ENCODE measurements at regions not wholly inside any gene's neighbourhood (a gene's known extent, or its start where the extent isn't known, plus 50 kb on each side); places are given as distances from the start of the nearest gene placed in this dataset.

DNA sequence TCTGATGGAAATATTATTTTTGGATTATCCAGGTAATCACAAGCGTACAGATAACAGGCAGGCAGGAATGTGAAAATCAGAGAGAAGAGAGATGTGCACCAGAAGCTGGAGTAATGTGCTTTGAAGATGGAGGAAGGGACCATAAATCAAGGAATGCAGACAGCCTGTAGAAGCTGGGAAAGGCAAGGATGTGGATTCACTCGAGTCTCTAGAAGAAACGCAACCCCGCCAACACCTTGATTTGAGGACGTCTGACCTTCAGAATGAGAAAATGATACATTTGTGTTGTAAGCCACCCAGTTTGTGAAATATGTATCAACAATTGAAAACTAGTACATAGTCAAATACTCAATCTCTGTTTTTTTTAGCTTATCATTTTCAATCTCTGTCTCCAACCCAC is 207.6 kb upstream of the MPDZ start:
- DNase-seq (no peak), ATAC-seq (no peak)
- Mint-ChIP-seq H3K27me3 (ENCODE audit: low read depth) (no peaks in the 10 kb centered on the region), H3K4me1 (ENCODE audit: low read depth) (no peaks in the 10 kb centered on the region), H3K9me3 (peaks cover 12% of the 10 kb centered on the region), H3K36me3 (ENCODE audit: insufficient read depth) (no peaks in the 10 kb centered on the region), H3K4me3 (no peak overlapping the region)

DNA sequence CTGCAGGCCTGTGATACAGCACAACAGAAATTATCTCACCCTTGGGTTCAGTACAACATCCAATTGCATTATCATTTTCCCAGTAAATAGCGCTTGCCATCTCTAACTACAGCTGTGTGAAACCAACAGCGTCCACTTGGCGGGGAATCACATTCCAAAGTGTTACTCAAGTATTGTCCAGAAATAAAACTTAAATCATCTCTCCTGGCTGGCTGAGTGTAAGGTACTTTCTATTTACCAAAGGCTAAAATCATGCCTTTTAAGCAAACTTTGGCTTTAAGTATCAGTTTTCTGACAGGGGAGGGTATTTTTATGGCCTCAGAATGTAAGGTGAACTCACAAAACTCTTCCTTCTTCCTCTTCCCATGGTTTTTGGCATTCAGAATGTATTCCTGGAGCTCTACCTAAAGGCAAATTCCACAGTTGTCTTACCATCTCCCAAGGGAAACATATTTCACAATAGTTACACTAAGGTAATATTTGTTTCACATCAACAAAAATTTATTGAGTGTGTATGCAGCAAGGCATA is 205.6 kb upstream of the MPDZ start:
- Mint-ChIP-seq H3K4me1 (ENCODE audit: low read depth) (no peaks in the 10 kb centered on the region), H3K27me3 (ENCODE audit: low read depth) (no peaks in the 10 kb centered on the region), H3K9me3 (peaks cover 13% of the 10 kb centered on the region), H3K4me3 (no peak overlapping the region), H3K36me3 (ENCODE audit: insufficient read depth) (no peaks in the 10 kb centered on the region)
- no peak for DNase-seq
- no peak for ATAC-seq

DNA sequence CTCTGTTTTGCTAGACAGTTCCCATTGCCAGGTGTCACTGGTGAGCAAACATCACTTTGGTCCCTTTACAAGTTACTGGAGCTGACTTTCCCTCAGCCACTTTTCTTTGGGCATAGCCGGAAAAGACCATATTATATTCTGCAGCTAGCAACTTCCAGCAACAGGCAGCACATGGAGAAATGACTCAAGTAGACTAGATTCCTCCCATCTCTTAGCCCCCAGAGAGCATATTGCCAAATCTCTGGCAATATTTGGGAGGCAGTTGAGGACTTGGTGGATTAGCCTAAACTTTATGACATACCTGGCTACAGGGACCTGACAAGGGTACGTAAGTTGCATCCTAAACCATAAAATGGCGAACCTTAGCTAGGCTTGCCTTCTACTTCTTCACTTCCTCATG is 204.7 kb upstream of the MPDZ start:
- H3K4me3 Mint-ChIP-seq, result no peak overlapping the region
- no peaks in the 10 kb centered on the region for H3K27me3 Mint-ChIP-seq (ENCODE audit: low read depth)
- H3K36me3 Mint-ChIP-seq (ENCODE audit: insufficient read depth), result no peaks in the 10 kb centered on the region
- no peaks in the 10 kb centered on the region for H3K4me1 Mint-ChIP-seq (ENCODE audit: low read depth)
- no peak for ATAC-seq
- H3K9me3 Mint-ChIP-seq, result peaks cover 13% of the 10 kb centered on the region
- DNase-seq, result no peak

DNA sequence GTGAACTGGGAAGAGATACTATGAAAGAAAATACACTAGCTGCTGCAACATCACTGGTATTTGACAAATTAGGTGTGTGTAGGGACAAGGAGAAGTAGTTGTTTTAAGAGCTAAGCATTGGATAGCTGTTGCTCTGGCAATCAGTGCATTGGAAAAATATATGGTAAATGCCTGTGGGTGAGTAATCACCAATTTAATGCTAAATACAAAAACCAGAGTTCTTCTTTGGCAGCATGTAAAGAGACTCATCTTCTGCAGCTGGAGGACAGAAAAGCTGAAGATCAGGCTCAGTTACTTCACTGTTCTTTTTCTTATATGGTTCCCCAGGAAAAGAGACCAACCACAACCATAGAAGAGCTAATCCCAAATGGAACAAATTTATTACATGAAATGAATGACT is 201.8 kb upstream of the MPDZ start:
- Mint-ChIP-seq H3K9me3 (peaks cover 13% of the 10 kb centered on the region), H3K36me3 (ENCODE audit: insufficient read depth) (no peaks in the 10 kb centered on the region), H3K4me3 (no peak overlapping the region), H3K4me1 (ENCODE audit: low read depth) (no peaks in the 10 kb centered on the region), H3K27me3 (ENCODE audit: low read depth) (no peaks in the 10 kb centered on the region)
- ATAC-seq (no peak), DNase-seq (no peak)

DNA sequence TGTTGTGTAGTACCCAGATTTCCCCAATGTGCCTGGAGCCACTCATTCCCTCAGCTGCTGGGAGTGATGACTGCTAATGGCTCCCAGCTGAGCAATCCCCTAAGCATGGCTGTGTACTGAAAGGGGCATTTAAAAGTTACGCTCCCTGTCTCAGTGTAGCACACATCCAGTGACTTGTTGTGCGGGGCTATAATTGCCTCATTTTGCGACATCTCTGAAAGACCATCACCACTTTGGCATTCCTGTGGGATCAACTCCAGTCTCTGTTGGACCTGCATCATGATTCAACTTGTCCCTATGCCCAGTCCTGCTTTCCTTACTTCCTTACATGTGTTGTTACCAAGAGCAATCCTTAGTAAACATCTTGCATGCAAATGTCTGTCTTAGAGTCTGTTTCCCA is 201.2 kb upstream of the MPDZ start:
- no peaks in the 10 kb centered on the region for H3K4me1 Mint-ChIP-seq (ENCODE audit: low read depth)

DNA sequence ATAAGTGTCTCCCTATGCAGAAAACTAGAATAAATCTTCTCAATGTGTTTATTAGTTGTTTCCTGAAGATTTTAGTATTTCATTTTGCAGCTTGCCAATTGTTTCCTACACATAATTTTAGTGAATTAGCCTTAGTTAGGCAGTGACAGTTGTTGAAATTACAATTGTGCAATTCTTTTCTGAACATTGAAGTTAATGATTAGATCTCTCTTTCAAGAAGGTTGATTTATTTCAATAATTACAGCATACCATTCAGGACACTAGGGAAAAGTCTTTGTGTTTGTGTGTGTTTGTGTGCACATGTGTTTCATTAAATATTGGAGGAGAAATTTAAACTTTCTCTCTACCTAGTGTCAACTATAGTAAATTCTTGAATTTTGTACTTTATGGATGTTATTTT is 199.6 kb upstream of the MPDZ start:
- no peaks in the 10 kb centered on the region for H3K36me3 Mint-ChIP-seq (ENCODE audit: insufficient read depth)
- DNase-seq (no peak), ATAC-seq (no peak)
- H3K4me3 Mint-ChIP-seq, result no peak overlapping the region
- H3K9me3 Mint-ChIP-seq, result peaks cover 19% of the 10 kb centered on the region
- H3K27me3 Mint-ChIP-seq (ENCODE audit: low read depth), result no peaks in the 10 kb centered on the region
- H3K4me1 Mint-ChIP-seq (ENCODE audit: low read depth), result no peaks in the 10 kb centered on the region

More for the DNA sequence above, 201.2 kb upstream of the MPDZ start:
- DNase-seq (no peak), ATAC-seq (no peak)
- Mint-ChIP-seq H3K36me3 (ENCODE audit: insufficient read depth) (no peaks in the 10 kb centered on the region), H3K27me3 (ENCODE audit: low read depth) (no peaks in the 10 kb centered on the region), H3K9me3 (peaks cover 16% of the 10 kb centered on the region), H3K4me3 (no peak overlapping the region)

DNA sequence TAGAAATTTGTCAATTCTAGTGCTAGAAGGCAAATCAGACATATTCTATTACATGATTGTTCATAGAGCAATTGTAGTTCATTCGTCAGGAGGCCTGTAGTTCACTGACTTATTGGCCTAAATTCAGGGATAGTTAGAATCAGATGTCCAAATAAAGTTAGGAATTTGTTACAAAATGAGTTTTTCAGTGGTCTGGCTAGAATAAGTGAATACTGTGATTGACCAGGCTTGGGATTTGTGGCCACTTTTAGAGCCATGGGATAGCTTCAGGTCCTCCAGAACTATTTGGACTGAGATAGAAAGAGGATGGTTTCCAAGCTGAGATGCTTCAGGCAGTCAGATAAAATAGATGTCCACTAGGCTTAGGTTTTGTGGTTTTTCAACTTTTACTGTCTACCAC is 199.1 kb upstream of the MPDZ start:
- Mint-ChIP-seq H3K9me3 (peaks cover 19% of the 10 kb centered on the region), H3K4me3 (no peak overlapping the region), H3K4me1 (ENCODE audit: low read depth) (no peaks in the 10 kb centered on the region), H3K27me3 (ENCODE audit: low read depth) (no peaks in the 10 kb centered on the region), H3K36me3 (ENCODE audit: insufficient read depth) (no peaks in the 10 kb centered on the region)
- DNase-seq (no peak), ATAC-seq (no peak)

DNA sequence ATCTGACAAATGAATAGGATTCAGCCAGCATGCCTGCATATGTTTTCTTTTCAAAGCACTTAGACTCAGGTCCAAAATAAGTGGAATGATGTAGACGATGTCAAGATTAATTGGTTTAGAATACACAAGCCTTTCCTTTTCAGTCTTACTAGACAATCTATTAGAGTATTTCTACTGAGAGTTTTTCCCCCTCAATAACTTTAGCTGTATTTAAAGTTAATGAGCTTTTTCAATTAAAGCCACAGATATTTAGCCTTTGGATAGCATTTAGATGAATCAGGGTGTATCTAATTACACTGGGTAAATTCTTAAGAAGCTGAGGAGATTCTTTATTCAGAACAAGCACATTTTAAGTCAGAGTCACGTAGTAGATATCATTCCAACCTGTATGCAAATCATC is 198.7 kb upstream of the MPDZ start:
- Mint-ChIP-seq H3K4me3 (no peak overlapping the region), H3K9me3 (peaks cover 19% of the 10 kb centered on the region), H3K4me1 (ENCODE audit: low read depth) (no peaks in the 10 kb centered on the region), H3K27me3 (ENCODE audit: low read depth) (no peaks in the 10 kb centered on the region), H3K36me3 (ENCODE audit: insufficient read depth) (no peaks in the 10 kb centered on the region)
- DNase-seq (no peak), ATAC-seq (no peak)

DNA sequence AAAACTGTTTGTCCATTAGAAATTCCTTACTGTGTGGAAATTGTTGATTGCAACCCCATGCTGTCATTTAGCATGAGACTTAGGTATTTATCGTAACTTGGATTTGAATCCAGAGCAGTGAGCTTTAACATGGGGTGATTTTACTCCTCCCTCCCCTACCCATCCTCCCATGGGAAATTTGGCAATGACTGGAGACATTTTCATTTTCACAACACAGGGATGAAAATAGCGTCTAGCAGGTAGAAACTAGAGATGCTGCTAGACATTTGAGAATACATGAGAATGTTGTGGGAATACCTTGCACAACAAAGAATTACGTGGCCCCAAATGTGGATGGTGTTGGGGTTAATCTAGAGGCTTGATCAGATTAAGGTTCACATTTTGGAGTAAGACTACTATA is 191.3 kb upstream of the MPDZ start:
- Mint-ChIP-seq H3K4me1 (ENCODE audit: low read depth) (no peaks in the 10 kb centered on the region), H3K27me3 (ENCODE audit: low read depth) (no peaks in the 10 kb centered on the region), H3K9me3 (peaks cover 17% of the 10 kb centered on the region), H3K36me3 (ENCODE audit: insufficient read depth) (no peaks in the 10 kb centered on the region), H3K4me3 (no peak overlapping the region)
- DNase-seq (no peak), ATAC-seq (no peak)

DNA sequence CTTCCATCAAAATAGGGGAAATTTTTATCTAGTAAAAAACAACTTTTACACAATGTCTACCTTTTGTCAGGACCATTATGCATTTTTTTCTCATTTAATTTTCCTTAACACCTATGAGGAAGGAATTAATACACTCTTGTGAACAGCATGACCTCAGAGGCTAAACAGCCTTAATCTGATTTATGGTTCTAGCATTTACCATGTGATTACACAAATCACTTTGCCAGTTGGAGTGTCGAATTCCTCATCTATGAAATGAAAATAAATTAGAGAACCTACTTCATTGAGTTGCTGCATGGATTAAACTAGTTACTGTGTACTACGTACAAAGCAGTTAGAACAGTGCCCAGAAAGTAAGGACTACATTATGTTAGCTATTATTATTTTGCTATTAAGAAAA is 187.7 kb upstream of the MPDZ start:
- Mint-ChIP-seq H3K27me3 (ENCODE audit: low read depth) (no peaks in the 10 kb centered on the region), H3K4me3 (no peak overlapping the region)
- DNase-seq, result no peak

DNA sequence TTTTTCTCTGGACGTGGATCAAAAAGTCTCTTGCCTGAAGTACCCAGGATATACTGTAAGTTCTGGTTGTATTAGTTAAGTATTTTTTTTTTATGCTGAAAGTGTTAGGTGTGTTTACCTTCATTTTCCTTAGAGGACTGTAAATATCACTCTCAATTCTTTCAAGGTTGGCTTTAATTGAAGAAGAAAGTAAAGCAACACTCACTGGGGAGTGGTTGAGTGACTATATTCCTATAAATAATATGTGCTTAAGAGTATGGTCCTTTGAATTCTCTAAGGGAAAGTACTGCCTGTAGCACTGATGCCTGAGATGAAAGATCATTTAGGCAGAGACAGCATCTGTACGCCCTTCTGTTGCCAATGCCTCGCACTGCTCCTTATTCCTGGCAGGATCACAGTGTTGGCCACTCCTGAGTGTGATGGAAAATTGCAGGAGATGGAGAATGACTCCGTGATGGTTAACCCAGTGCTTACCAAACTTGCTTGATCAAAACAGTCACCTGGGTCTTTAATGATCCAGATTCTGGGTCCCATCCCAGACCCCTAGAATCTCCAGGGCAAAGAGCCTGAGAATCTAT is 182.0 kb upstream of the MPDZ start:
- Mint-ChIP-seq H3K9me3 (peaks cover 6% of the 10 kb centered on the region), H3K36me3 (ENCODE audit: insufficient read depth) (no peaks in the 10 kb centered on the region), H3K27me3 (ENCODE audit: low read depth) (no peaks in the 10 kb centered on the region), H3K4me1 (ENCODE audit: low read depth) (no peaks in the 10 kb centered on the region), H3K4me3 (no peak overlapping the region)
- DNase-seq (no peak), ATAC-seq (no peak)

More for the DNA sequence above, 187.7 kb upstream of the MPDZ start:
- H3K9me3 Mint-ChIP-seq, result peaks cover 4% of the 10 kb centered on the region
- no peaks in the 10 kb centered on the region for H3K4me1 Mint-ChIP-seq (ENCODE audit: low read depth)
- H3K36me3 Mint-ChIP-seq (ENCODE audit: insufficient read depth), result no peaks in the 10 kb centered on the region
- no peak for ATAC-seq

DNA sequence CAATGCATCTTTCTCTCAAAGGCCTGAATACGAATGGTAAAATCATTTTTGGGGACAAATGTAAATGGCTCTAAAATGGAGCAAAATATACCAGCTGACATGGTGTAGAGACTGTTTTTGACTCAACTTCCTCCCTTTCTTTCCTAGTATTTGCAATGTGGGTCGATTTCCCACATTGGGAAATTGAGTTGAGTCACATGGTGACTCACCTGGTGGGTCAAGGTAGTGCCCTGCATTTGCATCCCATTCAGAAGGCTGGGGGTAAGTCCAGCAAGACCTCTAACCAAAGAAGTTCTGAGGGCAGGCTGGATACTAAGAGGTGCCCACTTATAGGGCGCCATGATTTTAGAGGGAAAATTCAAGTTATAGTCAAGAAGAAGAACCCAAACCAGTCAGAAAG is 179.6 kb upstream of the MPDZ start:
- ATAC-seq, result no peak

DNA sequence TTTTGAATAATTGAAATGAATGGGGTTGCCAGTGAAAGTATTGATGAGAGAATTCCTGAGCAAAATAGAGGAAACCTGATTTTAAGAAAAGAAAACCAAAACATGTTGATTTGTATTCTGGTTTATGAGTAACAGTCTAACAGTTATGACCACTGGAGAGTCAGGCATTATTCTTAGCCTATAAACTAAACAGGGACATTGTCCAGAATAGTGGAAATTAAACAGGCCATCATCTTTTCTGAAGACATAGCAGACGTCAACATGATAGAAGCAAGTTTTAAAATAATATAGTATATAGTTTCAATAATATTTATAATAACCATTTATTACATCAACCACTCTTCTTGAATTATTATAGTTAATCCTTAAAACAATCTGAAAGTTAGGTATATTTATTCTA is 178.3 kb upstream of the MPDZ start:
- no peaks in the 10 kb centered on the region for H3K27me3 Mint-ChIP-seq (ENCODE audit: low read depth)
- no peak for DNase-seq
- peaks cover 6% of the 10 kb centered on the region for H3K9me3 Mint-ChIP-seq
- H3K4me3 Mint-ChIP-seq, result no peak overlapping the region
- ATAC-seq, result no peak
- no peaks in the 10 kb centered on the region for H3K4me1 Mint-ChIP-seq (ENCODE audit: low read depth)
- no peaks in the 10 kb centered on the region for H3K36me3 Mint-ChIP-seq (ENCODE audit: insufficient read depth)

More for the DNA sequence above, 179.6 kb upstream of the MPDZ start:
- Mint-ChIP-seq H3K4me1 (ENCODE audit: low read depth) (no peaks in the 10 kb centered on the region), H3K27me3 (ENCODE audit: low read depth) (no peaks in the 10 kb centered on the region), H3K9me3 (peaks cover 6% of the 10 kb centered on the region), H3K4me3 (no peak overlapping the region), H3K36me3 (ENCODE audit: insufficient read depth) (no peaks in the 10 kb centered on the region)
- DNase-seq, result no peak

DNA sequence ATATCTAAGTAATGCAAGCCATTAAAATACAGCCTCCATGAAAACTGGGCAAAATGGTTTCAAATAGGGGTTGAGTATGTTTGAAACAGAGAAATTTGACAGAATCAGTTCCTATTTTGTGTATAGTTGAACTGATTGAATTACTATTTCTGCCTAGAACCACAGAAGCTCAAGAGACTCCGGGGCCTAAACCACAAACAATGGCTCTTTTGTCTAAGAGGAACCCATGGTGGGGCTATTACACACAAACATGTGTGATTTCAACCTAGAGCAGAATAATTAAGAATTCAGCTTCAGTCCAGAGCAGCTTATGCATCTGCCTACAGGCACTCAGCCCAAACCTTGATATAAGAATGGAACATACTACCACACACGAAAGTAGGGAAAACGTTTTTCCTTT is 171.2 kb upstream of the MPDZ start:
- Mint-ChIP-seq H3K36me3 (ENCODE audit: insufficient read depth) (no peaks in the 10 kb centered on the region), H3K4me3 (no peak overlapping the region), H3K27me3 (ENCODE audit: low read depth) (no peaks in the 10 kb centered on the region), H3K4me1 (ENCODE audit: low read depth) (no peaks in the 10 kb centered on the region), H3K9me3 (no peaks in the 10 kb centered on the region)
- DNase-seq (no peak), ATAC-seq (no peak)

DNA sequence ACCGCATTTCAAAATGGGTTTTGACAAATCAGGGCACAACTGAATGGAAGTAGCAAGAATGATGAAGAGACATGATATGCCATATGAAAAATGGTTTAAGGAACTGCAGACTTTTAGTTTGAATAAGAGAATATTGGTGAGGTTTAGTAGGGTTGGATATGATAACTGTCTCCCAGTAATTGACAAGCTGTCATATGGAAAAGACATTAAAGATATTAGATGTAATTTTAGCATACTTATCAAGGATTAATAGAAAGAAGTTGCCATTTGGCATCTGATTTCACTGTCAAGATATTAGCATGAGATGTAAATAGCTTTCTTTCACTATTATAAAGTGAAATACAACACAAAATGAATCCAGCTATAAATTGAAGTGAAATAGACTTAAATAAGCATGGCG is 169.0 kb upstream of the MPDZ start:
- H3K4me3 Mint-ChIP-seq, result no peak overlapping the region
- ATAC-seq (no peak), DNase-seq (no peak)
- H3K36me3 Mint-ChIP-seq (ENCODE audit: insufficient read depth), result no peaks in the 10 kb centered on the region
- no peaks in the 10 kb centered on the region for H3K4me1 Mint-ChIP-seq (ENCODE audit: low read depth)
- no peaks in the 10 kb centered on the region for H3K9me3 Mint-ChIP-seq
- H3K27me3 Mint-ChIP-seq (ENCODE audit: low read depth), result no peaks in the 10 kb centered on the region

All from activated T-cell treated with anti-CD3 and anti-CD28 coated beads, Interleukin-2, amount 50 U/mL, for 4 hours (primary cell).